Panc1 (cell line): ENCODE measurements at regions not wholly inside any gene's neighbourhood (a gene's known extent, or its start where the extent isn't known, plus 50 kb on each side); places are given as distances from the start of the nearest gene placed in this dataset.

Experiments used
- CTCF ChIP-seq: fragments of 450-650 bp; IDR thresholded peaks from 2 replicates; pipeline ENCODE4 v1.5.1; 2017; ENCODE audit warnings: mild to moderate bottlenecking
- TCF7L2 ChIP-seq: IDR thresholded peaks from 2 replicates; pipeline ENCODE4 v1.6.1; 2011; ENCODE audit warnings: mild to moderate bottlenecking, low read depth, low read length, inconsistent platforms
- TF ChIP-seq, protein P1 (sequence below), 2 experiments: IDR thresholded peaks; 2 replicates each; pipeline ENCODE4 v1.6.1; 2011 to 2012; ENCODE audit warnings: low read depth in 2 of 2, control low read depth in 1 of 2, low read length in 1 of 2, mild to moderate bottlenecking in 1 of 2, moderate library complexity in 1 of 2; ENCODE audit not compliant: insufficient read depth in 1 of 2

GRCh38 chr19:14320253-14320652 is 61.0 kb upstream of the ADGRE5 start:
- TF ChIP-seq CTCF (no peak), TCF7L2 (no peak)
- TF ChIP-seq, protein P1, sequence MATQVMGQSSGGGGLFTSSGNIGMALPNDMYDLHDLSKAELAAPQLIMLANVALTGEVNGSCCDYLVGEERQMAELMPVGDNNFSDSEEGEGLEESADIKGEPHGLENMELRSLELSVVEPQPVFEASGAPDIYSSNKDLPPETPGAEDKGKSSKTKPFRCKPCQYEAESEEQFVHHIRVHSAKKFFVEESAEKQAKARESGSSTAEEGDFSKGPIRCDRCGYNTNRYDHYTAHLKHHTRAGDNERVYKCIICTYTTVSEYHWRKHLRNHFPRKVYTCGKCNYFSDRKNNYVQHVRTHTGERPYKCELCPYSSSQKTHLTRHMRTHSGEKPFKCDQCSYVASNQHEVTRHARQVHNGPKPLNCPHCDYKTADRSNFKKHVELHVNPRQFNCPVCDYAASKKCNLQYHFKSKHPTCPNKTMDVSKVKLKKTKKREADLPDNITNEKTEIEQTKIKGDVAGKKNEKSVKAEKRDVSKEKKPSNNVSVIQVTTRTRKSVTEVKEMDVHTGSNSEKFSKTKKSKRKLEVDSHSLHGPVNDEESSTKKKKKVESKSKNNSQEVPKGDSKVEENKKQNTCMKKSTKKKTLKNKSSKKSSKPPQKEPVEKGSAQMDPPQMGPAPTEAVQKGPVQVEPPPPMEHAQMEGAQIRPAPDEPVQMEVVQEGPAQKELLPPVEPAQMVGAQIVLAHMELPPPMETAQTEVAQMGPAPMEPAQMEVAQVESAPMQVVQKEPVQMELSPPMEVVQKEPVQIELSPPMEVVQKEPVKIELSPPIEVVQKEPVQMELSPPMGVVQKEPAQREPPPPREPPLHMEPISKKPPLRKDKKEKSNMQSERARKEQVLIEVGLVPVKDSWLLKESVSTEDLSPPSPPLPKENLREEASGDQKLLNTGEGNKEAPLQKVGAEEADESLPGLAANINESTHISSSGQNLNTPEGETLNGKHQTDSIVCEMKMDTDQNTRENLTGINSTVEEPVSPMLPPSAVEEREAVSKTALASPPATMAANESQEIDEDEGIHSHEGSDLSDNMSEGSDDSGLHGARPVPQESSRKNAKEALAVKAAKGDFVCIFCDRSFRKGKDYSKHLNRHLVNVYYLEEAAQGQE (IDR thresholded peaks at IDR 0.05; ENCODE audit: insufficient read depth in 1 of 2, low read depth in 2 of 2, low read length in 1 of 2): no peak
